ENCODE measurements at regions not wholly inside any gene's neighbourhood (a gene's known extent, or its start where the extent isn't known, plus 50 kb on each side); places are given as distances from the start of the nearest gene placed in this dataset.

DNA sequence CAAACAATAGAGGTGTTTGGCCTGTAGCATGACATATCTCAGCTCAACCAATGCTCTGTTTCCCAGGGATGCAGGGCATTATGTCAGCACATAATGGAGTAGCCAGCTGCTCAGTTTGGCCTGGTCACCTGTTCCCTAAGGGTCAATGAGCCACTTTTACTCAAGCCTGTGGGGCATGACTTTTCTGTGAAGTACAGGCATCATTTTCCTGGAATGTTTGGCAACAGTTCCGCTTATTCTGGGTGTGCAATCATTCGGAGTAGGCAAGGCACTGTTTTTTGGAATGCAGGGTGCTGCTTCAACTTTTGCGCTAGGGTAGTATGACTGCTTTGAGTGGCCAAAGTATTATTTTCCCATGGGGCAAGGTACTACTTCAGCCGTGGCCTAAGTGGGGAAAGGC is 665.4 kb downstream of the EPHA7 start:
- H4K20me1 ChIP-seq = no peaks in the 10 kb centered on the region
- no peak overlapping the region for H3K4me2 ChIP-seq
- no peak overlapping the region for H3K27ac ChIP-seq
- no peaks in the 10 kb centered on the region for H3K36me3 ChIP-seq
- no peak overlapping the region for H3K4me3 ChIP-seq
- H3K4me1 ChIP-seq = peaks cover 0 to 10% (median 0%) of the 10 kb centered on the region in 10 experiments; a peak in 4 of 20 replicates
- no peaks in the 10 kb centered on the region for H3K27me3 ChIP-seq
- peaks cover 0 to 21% (median 8%) of the 10 kb centered on the region in 11 experiments; a peak in 10 of 22 replicates for H3K9me3 ChIP-seq (replicated peaks in 1 of 11)
- H3K9ac ChIP-seq = no peak overlapping the region
- no peak for TF ChIP-seq Cebpa-rat (IDR thresholded peaks at IDR 0.05)

DNA sequence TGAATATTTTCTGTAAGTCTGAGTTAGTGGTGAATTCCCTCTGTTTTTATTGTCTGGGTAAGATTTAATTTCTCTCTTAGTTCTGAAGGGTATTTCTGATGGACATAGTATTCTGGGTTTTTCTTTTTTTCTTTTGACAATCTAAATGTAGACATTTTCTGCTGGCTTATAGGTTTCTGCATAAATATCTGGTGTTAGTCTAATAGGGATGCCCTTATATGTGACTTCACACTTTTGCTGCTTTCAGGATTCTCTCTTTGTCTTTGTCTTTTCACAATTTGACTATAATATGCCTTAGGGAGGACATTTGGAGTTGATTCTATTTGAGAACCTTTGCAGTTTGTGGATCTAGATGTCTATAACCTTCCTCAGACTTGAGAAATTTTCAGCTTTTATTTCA is 667.2 kb downstream of the EPHA7 start:
- Histone ChIP-seq H4K20me1 (no peaks in the 10 kb centered on the region), H3K9me3 (replicated peaks in 1 of 11) (peaks cover 0 to 21% (median 8%) of the 10 kb centered on the region in 11 experiments; a peak in 10 of 22 replicates), H3K9ac (no peak overlapping the region), H3K4me2 (no peak overlapping the region), H3K27me3 (no peaks in the 10 kb centered on the region), H3K4me1 (peaks cover 0 to 2% (median 0%) of the 10 kb centered on the region in 10 experiments; a peak in 1 of 20 replicates), H3K4me3 (no peak overlapping the region), H3K36me3 (no peaks in the 10 kb centered on the region), H3K27ac (no peak overlapping the region)
- TF ChIP-seq Cebpa-rat (IDR thresholded peaks at IDR 0.05) = no peak

DNA sequence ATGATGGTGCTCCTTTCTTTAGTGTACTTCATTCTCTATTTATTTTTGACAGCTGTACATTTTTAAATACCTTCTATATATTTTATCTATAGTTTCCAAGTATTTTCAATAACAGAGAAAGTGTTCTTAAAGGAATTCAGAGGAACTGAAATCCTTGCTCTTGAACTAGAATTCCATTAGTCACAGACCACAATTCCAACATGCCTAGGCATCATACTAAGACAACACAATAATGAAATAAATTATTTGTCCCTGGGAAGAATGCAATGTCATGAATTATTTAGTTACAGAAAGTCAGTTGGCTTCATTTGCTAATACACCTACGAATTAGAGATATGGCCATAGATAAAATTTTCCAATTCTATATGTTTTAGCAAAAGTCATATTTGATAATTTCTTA is 671.2 kb downstream of the EPHA7 start:
- H3K27ac ChIP-seq = no peak overlapping the region
- H4K20me1 ChIP-seq = no peaks in the 10 kb centered on the region
- no peak overlapping the region for H3K4me2 ChIP-seq
- no peak overlapping the region for H3K9ac ChIP-seq
- no peak overlapping the region for H3K4me3 ChIP-seq
- H3K9me3 ChIP-seq (replicated peaks in 1 of 11) = peaks cover 0 to 14% (median 5%) of the 10 kb centered on the region in 11 experiments; a peak in 10 of 22 replicates
- H3K36me3 ChIP-seq = no peaks in the 10 kb centered on the region
- no peaks in the 10 kb centered on the region for H3K27me3 ChIP-seq
- no peaks in the 10 kb centered on the region for H3K4me1 ChIP-seq
- no peak for TF ChIP-seq Cebpa-rat (IDR thresholded peaks at IDR 0.05)

DNA sequence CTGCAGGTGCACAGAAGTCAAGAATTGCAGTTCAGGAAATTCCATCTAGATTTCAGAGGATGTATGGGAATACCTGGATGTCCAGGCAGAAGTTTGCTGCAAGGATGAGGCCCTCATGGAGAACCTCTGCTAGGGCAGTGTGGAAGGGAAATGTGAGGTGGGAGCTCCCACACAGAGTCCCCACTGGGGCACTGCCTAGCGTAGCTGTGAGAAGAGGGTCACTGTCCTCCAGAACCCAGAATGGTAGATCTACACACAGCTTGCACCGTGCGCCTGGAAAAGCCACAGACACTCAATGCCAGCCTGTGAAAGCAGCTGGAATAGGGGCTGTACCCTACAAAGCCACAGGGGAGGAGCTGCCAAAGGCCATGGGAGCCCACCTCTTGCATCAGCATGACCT is 681.4 kb downstream of the EPHA7 start:
- peaks cover 0 to 5% (median 0%) of the 10 kb centered on the region in 11 experiments; a peak in 1 of 22 replicates for H3K36me3 ChIP-seq
- H3K4me2 ChIP-seq = no peak overlapping the region
- no peak overlapping the region for H3K27ac ChIP-seq
- H3K4me1 ChIP-seq = no peaks in the 10 kb centered on the region
- H3K9me3 ChIP-seq (replicated peaks in 1 of 11) = peaks cover 12 to 25% (median 18%) of the 10 kb centered on the region in 11 experiments
- H3K27me3 ChIP-seq = no peaks in the 10 kb centered on the region
- no peak for TF ChIP-seq Cebpa-rat (IDR thresholded peaks at IDR 0.05)
- H3K4me3 ChIP-seq = no peak overlapping the region
- H4K20me1 ChIP-seq = no peaks in the 10 kb centered on the region
- no peak overlapping the region for H3K9ac ChIP-seq

DNA sequence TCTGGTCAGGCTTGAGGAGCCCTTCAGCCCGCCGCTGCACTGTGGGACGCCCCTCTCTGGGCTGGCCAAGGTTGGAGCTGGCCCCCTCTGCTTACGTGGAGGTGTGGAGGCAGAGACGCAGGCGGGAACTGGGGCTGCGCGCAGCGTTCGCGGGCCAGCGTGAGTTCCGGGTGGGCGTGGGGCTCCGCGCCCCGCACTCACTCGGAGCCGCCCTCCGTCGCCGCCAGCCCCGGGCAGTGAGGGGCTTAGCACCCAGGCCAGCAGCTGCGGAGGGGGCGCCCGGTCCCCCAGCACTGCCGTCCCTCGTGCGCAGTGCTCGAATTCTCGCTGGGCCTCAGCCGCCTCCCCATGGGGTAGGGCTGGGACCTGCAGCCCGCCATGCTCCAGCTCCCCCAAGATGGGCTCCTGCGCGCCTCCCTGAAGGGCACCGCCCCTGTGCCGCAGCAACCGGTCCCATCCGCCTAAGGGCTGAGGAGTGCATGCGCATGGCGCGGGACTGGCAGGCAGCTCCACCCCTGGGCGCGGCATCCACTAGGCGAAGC is 695.9 kb downstream of the EPHA7 start:
- Histone ChIP-seq H3K4me2 (no peak overlapping the region), H3K4me3 (no peak overlapping the region)
- TF ChIP-seq Cebpa-rat (IDR thresholded peaks at IDR 0.05) = no peak

DNA sequence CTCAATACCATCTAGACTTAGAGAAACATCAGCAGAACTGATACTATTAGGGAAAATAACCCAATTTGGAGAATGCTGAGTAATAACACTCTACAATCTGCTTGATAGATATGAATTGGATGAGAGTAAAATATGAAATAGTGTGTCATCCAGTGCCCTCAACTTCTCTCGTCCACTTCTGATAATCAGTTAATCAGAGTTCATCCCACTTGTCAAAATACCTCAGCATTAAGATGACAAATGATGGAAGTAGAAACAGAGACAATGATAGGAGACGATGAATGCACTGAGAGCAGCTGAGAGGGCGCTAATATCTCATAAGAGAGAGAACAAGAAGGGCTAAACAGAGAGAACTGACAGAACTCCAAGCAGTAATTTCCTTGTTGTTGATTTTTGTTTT is 699.6 kb downstream of the EPHA7 start:
- H3K36me3 ChIP-seq = no peaks in the 10 kb centered on the region; a peak in 1 of 22 replicates
- H3K9me3 ChIP-seq (replicated peaks in 1 of 11) = peaks cover 13 to 40% (median 20%) of the 10 kb centered on the region in 11 experiments
- H3K27me3 ChIP-seq = no peaks in the 10 kb centered on the region
- no peak overlapping the region for H3K9ac ChIP-seq
- H3K4me3 ChIP-seq = no peak overlapping the region
- H3K27ac ChIP-seq = no peak overlapping the region
- H3K4me1 ChIP-seq = no peaks in the 10 kb centered on the region
- no peaks in the 10 kb centered on the region for H4K20me1 ChIP-seq
- no peak overlapping the region for H3K4me2 ChIP-seq
- no peak for TF ChIP-seq Cebpa-rat (IDR thresholded peaks at IDR 0.05)

More for the DNA sequence above, 695.9 kb downstream of the EPHA7 start:
- peaks cover 13 to 37% (median 20%) of the 10 kb centered on the region in 11 experiments for H3K9me3 ChIP-seq (replicated peaks in 1 of 11)
- H4K20me1 ChIP-seq = no peaks in the 10 kb centered on the region
- H3K4me1 ChIP-seq = no peaks in the 10 kb centered on the region
- no peaks in the 10 kb centered on the region for H3K27me3 ChIP-seq
- no peak overlapping the region for H3K27ac ChIP-seq
- H3K9ac ChIP-seq = no peak overlapping the region
- H3K36me3 ChIP-seq = no peaks in the 10 kb centered on the region; a peak in 1 of 22 replicates

DNA sequence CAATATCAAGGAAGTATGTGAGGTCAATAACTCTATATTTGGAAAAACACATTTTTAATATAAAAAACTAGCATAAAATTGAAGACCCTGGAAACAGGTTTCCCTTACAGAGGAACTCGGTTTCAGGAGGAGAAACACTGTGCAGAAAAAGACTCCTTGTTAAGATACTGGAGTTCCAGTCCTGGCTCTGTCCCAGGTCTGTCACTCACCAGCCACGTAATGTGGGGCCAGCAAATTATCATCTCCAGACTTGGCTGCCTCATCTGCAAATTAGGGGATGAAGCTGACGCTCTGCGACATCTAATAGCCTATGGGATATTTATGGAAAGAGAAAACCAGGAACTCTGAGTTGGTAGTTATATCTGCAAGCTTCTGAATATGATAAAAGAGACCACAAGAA is 702.7 kb downstream of the EPHA7 start:
- H3K4me2 ChIP-seq = no peak overlapping the region
- H3K9ac ChIP-seq = no peak overlapping the region
- H3K36me3 ChIP-seq = no peaks in the 10 kb centered on the region
- H3K27ac ChIP-seq = no peak overlapping the region
- H4K20me1 ChIP-seq = no peaks in the 10 kb centered on the region
- H3K27me3 ChIP-seq = no peaks in the 10 kb centered on the region
- peaks cover 0 to 13% (median 0%) of the 10 kb centered on the region in 11 experiments; a peak in 1 of 22 replicates for H3K9me3 ChIP-seq (replicated peaks in 1 of 11)
- H3K4me3 ChIP-seq = no peak overlapping the region
- TF ChIP-seq Cebpa-rat (IDR thresholded peaks at IDR 0.05) = no peak
- H3K4me1 ChIP-seq = no peaks in the 10 kb centered on the region

DNA sequence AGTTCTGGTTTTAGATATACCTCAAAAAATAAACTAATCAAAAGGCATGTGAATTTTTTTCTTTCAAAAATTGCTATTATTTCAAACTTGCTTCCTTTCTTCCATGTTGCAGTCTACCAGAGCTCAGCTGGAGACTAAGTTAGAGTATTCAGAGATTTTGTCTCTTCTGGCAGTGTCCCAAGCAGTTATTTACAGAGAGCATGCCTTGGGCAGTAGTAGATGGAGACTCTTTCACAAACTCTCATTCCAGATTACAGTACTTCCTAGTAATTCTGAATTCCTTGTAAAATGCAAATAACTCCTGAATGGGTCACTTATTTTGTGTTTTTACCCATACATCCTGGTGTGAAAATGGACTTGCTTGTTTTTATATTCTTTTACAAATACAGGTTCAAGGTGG is 703.4 kb downstream of the EPHA7 start:
- Histone ChIP-seq H3K9me3 (replicated peaks in 1 of 11) (peaks cover 0 to 9% (median 0%) of the 10 kb centered on the region in 11 experiments; a peak in 1 of 22 replicates), H3K4me1 (no peaks in the 10 kb centered on the region), H3K27ac (no peak overlapping the region), H3K4me2 (no peak overlapping the region), H3K9ac (no peak overlapping the region), H3K27me3 (no peaks in the 10 kb centered on the region), H3K4me3 (no peak overlapping the region), H4K20me1 (no peaks in the 10 kb centered on the region), H3K36me3 (no peaks in the 10 kb centered on the region)
- TF ChIP-seq Cebpa-rat (IDR thresholded peaks at IDR 0.05) = no peak

DNA sequence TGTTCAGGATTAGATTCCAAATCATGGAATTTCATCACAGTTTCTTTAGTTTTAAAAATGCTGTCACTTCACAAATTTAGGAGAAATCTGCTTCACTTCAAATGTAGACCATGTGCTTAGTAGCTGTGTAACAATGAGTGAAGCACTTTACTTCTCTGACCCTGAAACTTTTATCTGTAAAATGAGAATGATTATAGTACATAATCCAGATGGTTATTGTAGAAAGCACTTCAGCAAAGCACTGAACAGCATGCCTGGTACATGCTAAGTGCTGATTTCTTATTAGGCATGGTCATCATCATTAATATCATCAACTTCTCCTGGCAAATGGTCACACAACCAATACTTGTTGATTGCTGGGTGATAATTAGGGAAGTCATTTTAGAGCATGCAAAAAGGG is 705.0 kb downstream of the EPHA7 start:
- Histone ChIP-seq H3K27ac (no peak overlapping the region), H4K20me1 (no peaks in the 10 kb centered on the region), H3K4me3 (no peak overlapping the region), H3K36me3 (no peaks in the 10 kb centered on the region), H3K27me3 (no peaks in the 10 kb centered on the region), H3K9me3 (replicated peaks in 1 of 11) (0 out of 22 replicates have a peak, but pooled peaks cover 0 to 5% (median 0%) of the 10 kb centered on the region in 11 experiments), H3K9ac (no peak overlapping the region), H3K4me2 (no peak overlapping the region), H3K4me1 (no peaks in the 10 kb centered on the region)
- no peak for TF ChIP-seq Cebpa-rat (IDR thresholded peaks at IDR 0.05)

DNA sequence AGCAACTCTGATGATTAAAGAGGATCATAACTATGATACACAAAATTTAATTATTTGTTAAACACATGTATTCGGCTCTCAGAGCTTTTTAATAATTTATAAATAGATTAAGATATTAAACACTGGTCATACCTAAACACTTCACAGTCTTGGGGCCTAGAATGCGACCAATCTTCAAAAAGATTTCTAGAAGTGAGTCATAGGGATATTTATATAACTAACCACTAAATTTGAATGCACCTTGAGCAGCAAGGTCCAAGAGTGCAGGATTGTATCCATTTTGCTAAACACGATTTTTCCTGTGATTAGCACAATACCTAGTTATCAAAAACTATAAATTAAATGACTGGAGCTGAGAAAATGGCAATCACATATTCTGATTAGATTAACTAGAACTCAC is 709.3 kb downstream of the EPHA7 start:
- TF ChIP-seq Cebpa-rat (IDR thresholded peaks at IDR 0.05) = no peak
- Histone ChIP-seq H3K27me3 (no peaks in the 10 kb centered on the region), H3K4me3 (no peak overlapping the region), H3K36me3 (no peaks in the 10 kb centered on the region), H3K27ac (no peak overlapping the region), H3K4me2 (no peak overlapping the region), H3K9ac (no peak overlapping the region), H4K20me1 (no peaks in the 10 kb centered on the region), H3K4me1 (no peaks in the 10 kb centered on the region), H3K9me3 (replicated peaks in 1 of 11) (no peaks in the 10 kb centered on the region)

Measured in BLaER1 treated with 17β-estradiol and CSF1 and Interleukin-3, amounts not matched to agents 10 nM and 100 nM (cell line).